Fibroblast of lung (primary cell): ENCODE measurements at regions not wholly inside any gene's neighbourhood (a gene's known extent, or its start where the extent isn't known, plus 50 kb on each side); places are given as distances from the start of the nearest gene placed in this dataset.

Source experiments
- EZH2 ChIP-seq: IDR thresholded peaks from 2 replicates; pipeline ENCODE4 v1.5.1; 2012; ENCODE audit warnings: low read length, control low read depth, mild to moderate bottlenecking; ENCODE audit errors: missing control alignments
- TF ChIP-seq, protein P1 (sequence below), 2 donors: IDR thresholded peaks in 1 of 2; conservative IDR thresholded peaks in 1 of 2; 1 replicate in 1 of 2; 2 replicates in 1 of 2; pipeline ENCODE4 v1.5.1; 2011 to 2012; ENCODE audit warnings: low read length in 2 of 2, control low read depth in 1 of 2, inconsistent platforms in 1 of 2, low read depth in 1 of 2, mild to moderate bottlenecking in 1 of 2

DNA sequence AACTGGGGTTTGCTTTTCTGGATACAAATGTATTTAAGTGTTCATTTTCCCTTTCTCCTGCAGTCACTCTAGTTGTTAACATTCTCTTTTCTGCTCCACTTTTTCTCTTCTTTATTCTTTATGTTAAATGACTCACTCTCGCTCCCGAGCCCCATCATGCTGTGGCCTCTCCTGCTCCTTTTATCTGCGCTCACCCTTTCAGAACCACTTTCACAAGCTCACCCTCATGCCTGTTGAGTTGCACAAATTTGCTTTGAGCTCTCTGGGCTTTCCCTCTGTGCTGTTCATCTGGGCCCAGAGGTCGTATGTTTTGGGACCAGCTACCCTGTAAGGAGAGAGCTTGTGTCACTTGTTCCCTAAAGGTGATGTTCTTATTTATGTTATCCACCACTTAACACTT lies 98.1 kb upstream of the ASCC3 start:
- TF ChIP-seq, protein P1, sequence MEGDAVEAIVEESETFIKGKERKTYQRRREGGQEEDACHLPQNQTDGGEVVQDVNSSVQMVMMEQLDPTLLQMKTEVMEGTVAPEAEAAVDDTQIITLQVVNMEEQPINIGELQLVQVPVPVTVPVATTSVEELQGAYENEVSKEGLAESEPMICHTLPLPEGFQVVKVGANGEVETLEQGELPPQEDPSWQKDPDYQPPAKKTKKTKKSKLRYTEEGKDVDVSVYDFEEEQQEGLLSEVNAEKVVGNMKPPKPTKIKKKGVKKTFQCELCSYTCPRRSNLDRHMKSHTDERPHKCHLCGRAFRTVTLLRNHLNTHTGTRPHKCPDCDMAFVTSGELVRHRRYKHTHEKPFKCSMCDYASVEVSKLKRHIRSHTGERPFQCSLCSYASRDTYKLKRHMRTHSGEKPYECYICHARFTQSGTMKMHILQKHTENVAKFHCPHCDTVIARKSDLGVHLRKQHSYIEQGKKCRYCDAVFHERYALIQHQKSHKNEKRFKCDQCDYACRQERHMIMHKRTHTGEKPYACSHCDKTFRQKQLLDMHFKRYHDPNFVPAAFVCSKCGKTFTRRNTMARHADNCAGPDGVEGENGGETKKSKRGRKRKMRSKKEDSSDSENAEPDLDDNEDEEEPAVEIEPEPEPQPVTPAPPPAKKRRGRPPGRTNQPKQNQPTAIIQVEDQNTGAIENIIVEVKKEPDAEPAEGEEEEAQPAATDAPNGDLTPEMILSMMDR (conservative IDR thresholded peaks at IDR 0.05 in 1 of 2, IDR thresholded peaks at IDR 0.05 in 1 of 2; ENCODE audit: low read depth in 1 of 2, low read length in 2 of 2) = no peak
- TF ChIP-seq EZH2 = no peak
